Small intestine (tissue), 7 donors: ENCODE measurements at regions not wholly inside any gene's neighbourhood (a gene's known extent, or its start where the extent isn't known, plus 50 kb on each side); places are given as distances from the start of the nearest gene placed in this dataset.

Experiments used
- DNase-seq, 2 donors: peaks; one replicate each; pipeline versions ENCODE4 v3.0.0 to v3.0.0-alpha.2; 2013
- FAIRE-seq: peaks from 2 replicates; lab custom pipeline; 2012; peaks lifted over from hg19 to GRCh38; lab: Jason Lieb, UNC
- H3K27ac ChIP-seq, 3 donors: one replicate each; pipeline ENCODE4 v1.5.1; 2013; ENCODE audit warnings: low read length in 2 of 3, mild to moderate bottlenecking in 2 of 3, control low read depth in 1 of 3, inconsistent platforms in 1 of 3, low read depth in 1 of 3, moderate library complexity in 1 of 3
- H3K27me3 ChIP-seq, 3 donors: one replicate each; pipeline ENCODE4 v1.6.1; 2013; ENCODE audit warnings: low read length in 3 of 3, inconsistent platforms in 1 of 3; ENCODE audit not compliant: control insufficient read depth in 3 of 3, insufficient read depth in 3 of 3
- H3K36me3 ChIP-seq, 3 donors: one replicate each; pipeline ENCODE4 v1.6.1; 2013; ENCODE audit warnings: low read length in 3 of 3, inconsistent platforms in 1 of 3, low read depth in 1 of 3, mild to moderate bottlenecking in 1 of 3, moderate library complexity in 1 of 3; ENCODE audit not compliant: control insufficient read depth in 3 of 3, insufficient read depth in 2 of 3
- H3K4me1 ChIP-seq, 3 donors: one replicate each; pipeline ENCODE4 v1.6.1; 2013; ENCODE audit warnings: low read length in 2 of 3, inconsistent platforms in 1 of 3, low read depth in 1 of 3, mild to moderate bottlenecking in 1 of 3, moderate library complexity in 1 of 3; ENCODE audit not compliant: control insufficient read depth in 3 of 3, insufficient read depth in 2 of 3
- H3K4me3 ChIP-seq, 3 donors: one replicate each; pipeline ENCODE4 v1.5.1; 2013; ENCODE audit warnings: low read length in 3 of 3, control low read depth in 1 of 3, inconsistent platforms in 1 of 3, low read depth in 1 of 3, mild to moderate bottlenecking in 1 of 3, moderate library complexity in 1 of 3
- H3K9me3 ChIP-seq, 2 donors: one replicate each; pipeline ENCODE4 v1.6.1; 2013; ENCODE audit warnings: low read depth in 1 of 2, low read length in 1 of 2; ENCODE audit not compliant: control insufficient read depth in 2 of 2, insufficient read depth in 1 of 2
- WGBS, 3 donors: extraction: QIAGEN DNeasy Blood & Tissue Kit; methylation state at CpG; one replicate each; pipeline ENCODE4 v1.1.7; 2013; 5-methylcytosine and 5-hydroxymethylcytosine counted together
- donor health status: healthy with polysubstance abuse.
- donor health status: control.
- donor health status: control.
- donor health status: Bipolar disorder and iron deficiency.
- donor health status: healthy.

DNA sequence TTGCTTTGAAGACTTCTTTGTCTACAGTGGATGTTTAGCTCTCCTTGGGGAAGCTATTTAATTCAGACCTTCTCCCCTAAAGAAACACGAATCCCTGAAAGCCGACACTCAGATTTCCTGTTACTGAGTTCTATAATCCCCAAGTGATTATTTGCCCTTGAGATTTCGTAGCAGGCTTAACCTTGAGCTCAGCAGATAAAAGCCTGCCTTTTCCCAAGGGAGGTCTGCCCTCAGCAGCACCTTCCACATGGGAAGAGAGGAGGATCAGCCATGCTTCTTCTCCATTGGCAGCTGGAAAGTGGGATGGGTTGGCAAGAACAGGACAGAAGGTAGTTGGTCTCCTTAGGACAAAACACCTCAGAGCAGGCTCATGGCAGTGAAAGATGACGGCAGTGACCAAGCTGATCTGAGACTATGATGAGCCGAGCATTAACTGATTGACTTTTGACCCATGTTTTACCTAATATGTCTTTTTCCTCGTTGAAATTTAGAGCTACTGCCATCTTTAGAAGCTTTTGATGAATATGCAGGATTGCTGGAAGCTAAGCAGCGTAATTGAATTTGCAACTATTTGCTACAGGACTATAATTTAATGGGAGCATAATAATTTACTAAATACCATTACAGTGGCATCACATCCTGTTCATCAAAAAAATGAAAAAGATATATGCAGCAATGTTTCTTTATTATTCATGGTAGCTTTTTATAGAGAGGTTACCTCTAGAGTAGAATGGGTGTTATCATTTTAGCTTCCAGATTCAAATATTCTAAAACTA lies 511.1 kb upstream of the ID2 start:
- H3K4me3 ChIP-seq, result no peak overlapping the region
- 68 to 74% (median 74%) methylated on average over 7 of the region's 7 CpGs for WGBS, 3 donors
- no peaks in the 10 kb centered on the region for H3K9me3 ChIP-seq
- DNase-seq, result no peak
- H3K27ac ChIP-seq, result no peak overlapping the region
- peaks cover 0 to 2% (median 0%) of the 10 kb centered on the region in 3 donors for H3K27me3 ChIP-seq
- H3K36me3 ChIP-seq, result no peaks in the 10 kb centered on the region
- no peaks in the 10 kb centered on the region for H3K4me1 ChIP-seq
- FAIRE-seq, result no peak

DNA sequence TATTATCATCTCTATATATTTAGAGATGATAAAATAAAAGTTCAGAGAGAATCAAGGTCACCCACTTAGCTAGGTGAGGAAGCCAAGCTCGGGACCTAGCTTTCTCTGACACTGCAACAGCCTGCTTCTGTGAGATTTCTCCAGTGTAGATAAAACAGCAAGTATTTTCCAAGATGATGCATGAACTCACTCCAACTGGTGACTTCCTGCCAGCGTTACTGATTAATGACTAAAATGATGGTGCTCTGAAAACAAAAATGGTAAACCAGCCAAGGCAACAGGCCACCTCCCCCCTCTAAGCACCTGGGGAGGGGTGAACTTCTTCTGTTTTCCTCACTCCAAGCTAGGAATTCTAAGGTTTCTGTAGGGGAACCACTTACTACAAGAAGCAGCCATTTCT lies 510.2 kb upstream of the ID2 start:
- no peak overlapping the region for H3K4me3 ChIP-seq
- no peak overlapping the region for H3K27ac ChIP-seq
- WGBS, 3 donors, result 44 to 46% (median 46%) methylated on average over 2 of the region's 2 CpGs
- no peaks in the 10 kb centered on the region for H3K4me1 ChIP-seq
- DNase-seq (no peak), FAIRE-seq (no peak)
- H3K9me3 ChIP-seq, result no peaks in the 10 kb centered on the region
- H3K36me3 ChIP-seq, result no peaks in the 10 kb centered on the region
- peaks cover 0 to 2% (median 0%) of the 10 kb centered on the region in 3 donors for H3K27me3 ChIP-seq

- 94% methylated on average over 17 of the region's 17 CpGs for WGBS, 3 donors
- Histone ChIP-seq H3K4me1 (no peaks in the 10 kb centered on the region), H3K27ac (no peak overlapping the region), H3K9me3 (no peaks in the 10 kb centered on the region), H3K27me3 (peaks cover 0 to 2% (median 0%) of the 10 kb centered on the region in 3 donors), H3K36me3 (no peaks in the 10 kb centered on the region), H3K4me3 (no peak overlapping the region)
- DNase-seq (no peak), FAIRE-seq (no peak)
These were observed 509.2 kb upstream of the ID2 start for GRCh38 chr2:8172661-8173060.

- no peak for FAIRE-seq
- no peak overlapping the region for H3K4me3 ChIP-seq
- no peaks in the 10 kb centered on the region for H3K36me3 ChIP-seq
- H3K4me1 ChIP-seq, result no peaks in the 10 kb centered on the region
- no peak for DNase-seq
- H3K27me3 ChIP-seq, result no peaks in the 10 kb centered on the region
- 78 to 87% (median 84%) methylated on average over 6 of the region's 6 CpGs for WGBS, 3 donors
- H3K27ac ChIP-seq, result no peak overlapping the region
- no peaks in the 10 kb centered on the region for H3K9me3 ChIP-seq
These were observed 507.1 kb upstream of the ID2 start for GRCh38 chr2:8174641-8175257.

GRCh38 chr2:8176887-8177286 lies 505.0 kb upstream of the ID2 start:
- no peaks in the 10 kb centered on the region for H3K4me1 ChIP-seq
- H3K27ac ChIP-seq, result no peak overlapping the region
- H3K27me3 ChIP-seq, result no peaks in the 10 kb centered on the region
- H3K9me3 ChIP-seq, result no peaks in the 10 kb centered on the region
- H3K4me3 ChIP-seq, result no peak overlapping the region
- no peak for FAIRE-seq
- no peaks in the 10 kb centered on the region for H3K36me3 ChIP-seq
- no peak for DNase-seq
- WGBS, 3 donors, result 32 to 40% (median 40%) methylated on average over 2 of the region's 2 CpGs

DNA sequence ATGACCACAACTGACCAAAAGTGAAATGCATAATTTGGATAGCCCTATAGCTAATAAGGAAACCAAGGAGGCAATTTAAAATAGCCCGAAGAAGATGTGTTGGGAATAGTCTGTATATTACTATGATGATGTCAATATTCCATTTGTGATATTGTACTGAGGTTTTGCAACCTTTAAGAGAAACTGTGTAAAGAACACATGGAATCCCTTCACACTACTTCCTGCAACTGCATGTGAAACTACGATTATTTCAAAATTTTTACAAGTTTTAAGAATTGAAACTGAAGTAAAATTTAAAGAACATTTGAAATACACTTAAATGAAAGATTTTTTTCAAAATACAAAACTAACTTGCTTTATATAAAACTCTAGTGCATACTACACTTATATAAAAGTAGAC lies 504.3 kb upstream of the ID2 start:
- FAIRE-seq, result no peak
- DNase-seq, result no peak
- H3K9me3 ChIP-seq, result no peaks in the 10 kb centered on the region
- no peak overlapping the region for H3K27ac ChIP-seq
- H3K36me3 ChIP-seq, result no peaks in the 10 kb centered on the region
- no peak overlapping the region for H3K4me3 ChIP-seq
- H3K27me3 ChIP-seq, result no peaks in the 10 kb centered on the region
- WGBS, 3 donors, result 84 to 88% (median 86%) methylated on average over 2 of the region's 2 CpGs
- H3K4me1 ChIP-seq, result no peaks in the 10 kb centered on the region

DNA sequence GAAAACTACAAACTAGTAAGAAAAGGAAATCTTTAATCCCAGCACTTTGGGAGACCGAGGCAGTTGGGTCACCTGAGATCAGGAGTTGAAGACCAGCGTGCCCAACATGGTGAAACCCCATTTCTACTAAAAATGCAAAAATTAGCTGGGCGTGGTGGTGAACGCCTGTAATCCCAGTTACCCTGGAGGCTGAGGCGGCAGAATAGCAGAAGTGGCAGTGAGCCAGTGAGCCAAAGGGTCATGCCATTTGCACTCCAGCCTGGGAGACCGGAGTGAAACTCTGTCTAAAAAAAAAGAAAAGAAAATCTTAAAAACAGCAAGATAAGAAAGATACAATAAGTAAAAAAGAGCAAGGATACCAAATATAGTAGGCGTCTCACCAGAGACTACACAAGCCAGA lies 502.9 kb upstream of the ID2 start:
- 82 to 89% (median 87%) methylated on average over 7 of the region's 7 CpGs for WGBS, 3 donors

DNA sequence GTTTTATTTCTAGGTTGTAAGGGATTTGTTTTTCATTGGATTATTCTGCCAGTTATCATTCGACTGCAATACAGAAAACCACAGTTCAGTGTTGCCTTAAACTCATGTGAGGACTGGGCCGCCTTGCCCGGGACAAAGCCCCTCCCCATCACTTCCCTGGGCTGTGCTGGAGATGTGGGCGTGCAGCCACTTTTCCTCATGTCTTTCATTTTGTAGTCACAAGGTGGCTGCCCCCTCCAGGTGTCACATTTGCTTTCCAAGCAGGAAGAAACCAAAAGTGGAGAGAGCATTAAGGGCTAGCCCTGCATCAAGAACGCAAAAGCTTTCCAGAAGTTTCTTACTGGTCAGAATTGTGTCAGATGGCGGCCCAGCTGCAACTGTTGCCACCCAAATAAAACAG lies 492.5 kb upstream of the ID2 start:
- Histone ChIP-seq H3K27me3 (no peaks in the 10 kb centered on the region), H3K9me3 (no peaks in the 10 kb centered on the region), H3K36me3 (no peaks in the 10 kb centered on the region), H3K4me1 (peaks cover 0 to 8% (median 0%) of the 10 kb centered on the region in 3 donors), H3K27ac (no peak overlapping the region), H3K4me3 (no peak overlapping the region)
- no peak for DNase-seq
- FAIRE-seq, result no peak
- WGBS, 3 donors, result 69 to 84% (median 75%) methylated on average over 6 of the region's 6 CpGs

More for the DNA sequence above, 502.9 kb upstream of the ID2 start:
- H3K4me1 ChIP-seq, result no peaks in the 10 kb centered on the region
- no peak overlapping the region for H3K4me3 ChIP-seq
- H3K27me3 ChIP-seq, result no peaks in the 10 kb centered on the region
- H3K9me3 ChIP-seq, result no peaks in the 10 kb centered on the region
- no peak overlapping the region for H3K27ac ChIP-seq
- no peaks in the 10 kb centered on the region for H3K36me3 ChIP-seq
- FAIRE-seq (no peak), DNase-seq (no peak)
